T-cell (primary cell): ENCODE measurements at regions not wholly inside any gene's neighbourhood (a gene's known extent, or its start where the extent isn't known, plus 50 kb on each side); places are given as distances from the start of the nearest gene placed in this dataset.

Experiments used
- ATAC-seq, 4 experiments: fragments of 200-7000 bp in 3 of 4; fragments of 150-1000 bp in 1 of 4; cut with Tn5 transposase; replicated peaks in 1 of 4; 1 replicate in 3 of 4; 2 replicates in 1 of 4; pipeline ENCODE4 v1.10.0; 2021; ENCODE audit warnings: moderate library complexity in 3 of 4, mild to moderate bottlenecking in 2 of 4, moderate number of reproducible peaks in 1 of 4
- CTCF ChIA-PET, 2 donors: fragments of 300-600 bp; sonication (Branson Sonifier 250); formaldehyde crosslinking; loops; one replicate each; lab custom pipeline; 2022; ENCODE audit warnings: antibody characterized with exemption in 2 of 2; lab: Charles Lee
- POLR2A ChIA-PET, 2 donors: fragments of 300-600 bp; sonication (Branson Sonifier 250); formaldehyde crosslinking; loops; one replicate each; lab custom pipeline; 2022; ENCODE audit warnings: antibody characterized with exemption in 2 of 2; lab: Charles Lee
- DNase-seq, 35 experiments: peaks; one replicate each; pipeline versions ENCODE4 v3.0.0 to v3.0.0-alpha.2; 2013 to 2023
- H3K27ac ChIP-seq: one replicate; pipeline ENCODE4 v1.5.1; 2013; ENCODE audit warnings: low read length
- H3K27me3 ChIP-seq, 2 experiments: replicated peaks in 1 of 2; 1 replicate in 1 of 2; 2 replicates in 1 of 2; pipeline versions ENCODE4 v1.6.1 to v1.7.0; 2013; ENCODE audit warnings: low read length in 1 of 2, mixed read lengths in 1 of 2; ENCODE audit not compliant: control insufficient read depth in 2 of 2, insufficient read depth in 2 of 2; ENCODE audit errors: extremely low read depth in 1 of 2
- H3K36me3 ChIP-seq, 2 donors: 1 replicate in 1 of 2; 2 replicates in 1 of 2; pipeline versions ENCODE4 v1.6.1 to v1.7.0; 2013; ENCODE audit warnings: low read length in 1 of 2; ENCODE audit not compliant: control insufficient read depth in 2 of 2, insufficient read depth in 1 of 2; ENCODE audit errors: extremely low read depth in 1 of 2
- H3K4me1 ChIP-seq, 2 experiments: 1 replicate in 1 of 2; 2 replicates in 1 of 2; pipeline versions ENCODE4 v1.6.1 to v1.7.0; 2013; ENCODE audit warnings: low read length in 2 of 2, mixed read lengths in 1 of 2; ENCODE audit not compliant: insufficient read depth in 2 of 2, control insufficient read depth in 1 of 2; ENCODE audit errors: extremely low read depth in 1 of 2
- H3K4me3 ChIP-seq, 2 donors: 1 replicate in 1 of 2; 2 replicates in 1 of 2; pipeline versions ENCODE4 v1.5.1 to v1.7.0; 2013; ENCODE audit warnings: mild to moderate bottlenecking in 2 of 2, low read length in 1 of 2, moderate library complexity in 1 of 2; ENCODE audit not compliant: control insufficient read depth in 1 of 2; ENCODE audit errors: extremely low read depth in 1 of 2
- H3K9me3 ChIP-seq: 2 replicates; pipeline ENCODE4 v1.7.0; 2013
- H3K27ac Mint-ChIP-seq, 2 donors: one replicate each; pipeline ENCODE4 v1.8.0; 2020 to 2021; ENCODE audit warnings: mild to moderate bottlenecking in 2 of 2, mixed read lengths in 2 of 2
- H3K27me3 Mint-ChIP-seq, 2 donors: one replicate each; pipeline ENCODE4 v1.8.0; 2021 to 2022; ENCODE audit warnings: mixed read lengths in 2 of 2
- H3K36me3 Mint-ChIP-seq: one replicate; pipeline ENCODE4 v1.8.0; 2021; ENCODE audit warnings: mixed read lengths
- H3K4me1 Mint-ChIP-seq, 3 donors: one replicate each; pipeline ENCODE4 v1.8.0; 2020 to 2022; ENCODE audit warnings: mixed read lengths in 3 of 3, mild to moderate bottlenecking in 1 of 3
- H3K4me3 Mint-ChIP-seq, 3 donors: one replicate each; pipeline ENCODE4 v1.8.0; 2020 to 2022; ENCODE audit warnings: mild to moderate bottlenecking in 3 of 3, mixed read lengths in 3 of 3, moderate library complexity in 3 of 3
- H3K9me3 Mint-ChIP-seq, 3 donors: one replicate each; pipeline ENCODE4 v1.8.0; 2020 to 2022; ENCODE audit warnings: mixed read lengths in 3 of 3
- WGBS: methylation state at CpG from one replicate; pipeline ENCODE4 v1.1.5; 2013; ENCODE audit warnings: missing lambda C conversion rate; ENCODE audit not compliant: insufficient coverage; 5-methylcytosine and 5-hydroxymethylcytosine counted together

DNA sequence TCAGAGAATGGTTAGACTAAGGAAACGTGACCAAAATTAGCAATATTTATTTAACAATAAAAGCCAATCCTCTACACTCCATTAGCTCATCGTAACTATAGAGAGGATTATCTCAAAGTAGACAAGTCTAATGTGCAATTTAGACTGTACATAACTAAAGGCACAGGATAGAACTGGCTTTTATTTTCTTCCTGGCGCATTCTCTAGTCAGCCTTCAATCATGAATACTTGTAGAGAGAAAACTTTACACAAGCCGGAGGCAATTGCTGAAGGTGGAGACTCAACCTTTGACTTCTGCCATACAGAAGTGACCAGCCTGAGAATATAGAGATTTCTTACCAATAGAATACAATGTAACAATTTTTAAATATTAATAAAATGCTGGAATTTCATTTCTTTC lies 777.9 kb downstream of the LTN1 start:
- ChIA-PET POLR2A (no interaction called here), CTCF (no interaction called here)
- Histone ChIP-seq H3K4me1 (no peaks in the 10 kb centered on the region), H3K27ac (no peak overlapping the region), H3K9me3 (no peaks in the 10 kb centered on the region), H3K27me3 (no peaks in the 10 kb centered on the region), H3K36me3 (no peaks in the 10 kb centered on the region), H3K4me3 (no peak overlapping the region)
- Mint-ChIP-seq H3K9me3 (no peaks in the 10 kb centered on the region), H3K27ac (no peak overlapping the region), H3K4me1 (no peaks in the 10 kb centered on the region), H3K36me3 (no peaks in the 10 kb centered on the region), H3K4me3 (no peak overlapping the region), H3K27me3 (no peaks in the 10 kb centered on the region)
- no CpG with 5 or more reads among the region's 4 CpGs for WGBS
- ATAC-seq (no peak), DNase-seq (no peak)

DNA sequence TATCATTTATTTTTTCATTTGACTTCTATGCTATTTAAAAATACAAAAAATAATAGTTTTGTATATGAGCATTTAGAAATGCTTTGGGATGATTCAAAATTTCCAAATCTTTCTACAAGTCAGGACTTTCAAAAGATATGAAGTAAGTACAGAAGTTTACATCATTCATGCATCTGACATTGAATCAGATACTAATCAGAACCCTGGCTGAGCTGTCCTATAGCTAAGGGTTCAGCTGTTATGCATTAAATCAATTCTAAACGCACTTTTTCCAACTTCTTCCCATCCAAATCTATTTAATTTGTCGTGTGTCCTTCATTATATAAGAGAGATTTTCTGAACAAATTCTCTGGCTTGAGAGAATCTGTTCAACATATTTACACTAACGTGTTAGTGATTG lies 779.4 kb downstream of the LTN1 start:
- ChIA-PET POLR2A (no interaction called here), CTCF (no interaction called here)
- DNase-seq (no peak), ATAC-seq (no peak)
- no peak overlapping the region for H3K4me3 Mint-ChIP-seq
- no peaks in the 10 kb centered on the region for H3K27me3 Mint-ChIP-seq
- H3K9me3 ChIP-seq: no peaks in the 10 kb centered on the region
- no peaks in the 10 kb centered on the region for H3K36me3 Mint-ChIP-seq
- no CpG with 5 or more reads among the region's 3 CpGs for WGBS
- no peak overlapping the region for H3K4me3 ChIP-seq
- no peaks in the 10 kb centered on the region for H3K36me3 ChIP-seq
- no peak overlapping the region for H3K27ac Mint-ChIP-seq
- no peaks in the 10 kb centered on the region for H3K9me3 Mint-ChIP-seq
- H3K4me1 Mint-ChIP-seq: no peaks in the 10 kb centered on the region
- no peak overlapping the region for H3K27ac ChIP-seq
- no peaks in the 10 kb centered on the region for H3K27me3 ChIP-seq
- H3K4me1 ChIP-seq: no peaks in the 10 kb centered on the region

DNA sequence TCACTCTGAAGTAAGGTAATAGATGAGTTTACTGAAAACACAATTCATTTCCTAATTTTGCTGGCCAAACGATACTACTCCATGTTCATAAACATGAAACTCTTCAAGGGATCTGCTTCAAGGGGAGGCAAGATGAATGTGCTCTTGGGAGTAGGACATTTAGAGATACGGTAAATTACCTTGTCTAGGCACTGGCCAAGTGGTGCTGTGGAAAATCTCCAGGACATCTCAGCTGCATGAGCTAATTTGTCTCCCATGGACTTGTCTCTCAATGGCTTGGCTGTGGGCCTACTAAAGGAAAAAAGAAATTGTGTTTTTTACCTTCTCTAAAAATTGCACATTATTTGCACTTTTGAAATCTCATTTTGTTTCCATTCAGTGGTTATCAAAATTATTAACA lies 780.6 kb downstream of the LTN1 start:
- no peaks in the 10 kb centered on the region for H3K27me3 ChIP-seq
- H3K36me3 ChIP-seq: no peaks in the 10 kb centered on the region
- Mint-ChIP-seq H3K27me3 (no peaks in the 10 kb centered on the region), H3K4me3 (no peak overlapping the region), H3K36me3 (no peaks in the 10 kb centered on the region), H3K9me3 (no peaks in the 10 kb centered on the region), H3K27ac (no peak overlapping the region), H3K4me1 (no peaks in the 10 kb centered on the region)
- H3K4me1 ChIP-seq: no peaks in the 10 kb centered on the region
- no peaks in the 10 kb centered on the region for H3K9me3 ChIP-seq
- 67% methylated on average over 1 of the region's 2 CpGs for whole genome bisulfite sequencing
- H3K27ac ChIP-seq: no peak overlapping the region
- CTCF ChIA-PET: no interaction called here
- ATAC-seq (no peak), DNase-seq (no peak)
- no peak overlapping the region for H3K4me3 ChIP-seq
- POLR2A ChIA-PET: no interaction called here

DNA sequence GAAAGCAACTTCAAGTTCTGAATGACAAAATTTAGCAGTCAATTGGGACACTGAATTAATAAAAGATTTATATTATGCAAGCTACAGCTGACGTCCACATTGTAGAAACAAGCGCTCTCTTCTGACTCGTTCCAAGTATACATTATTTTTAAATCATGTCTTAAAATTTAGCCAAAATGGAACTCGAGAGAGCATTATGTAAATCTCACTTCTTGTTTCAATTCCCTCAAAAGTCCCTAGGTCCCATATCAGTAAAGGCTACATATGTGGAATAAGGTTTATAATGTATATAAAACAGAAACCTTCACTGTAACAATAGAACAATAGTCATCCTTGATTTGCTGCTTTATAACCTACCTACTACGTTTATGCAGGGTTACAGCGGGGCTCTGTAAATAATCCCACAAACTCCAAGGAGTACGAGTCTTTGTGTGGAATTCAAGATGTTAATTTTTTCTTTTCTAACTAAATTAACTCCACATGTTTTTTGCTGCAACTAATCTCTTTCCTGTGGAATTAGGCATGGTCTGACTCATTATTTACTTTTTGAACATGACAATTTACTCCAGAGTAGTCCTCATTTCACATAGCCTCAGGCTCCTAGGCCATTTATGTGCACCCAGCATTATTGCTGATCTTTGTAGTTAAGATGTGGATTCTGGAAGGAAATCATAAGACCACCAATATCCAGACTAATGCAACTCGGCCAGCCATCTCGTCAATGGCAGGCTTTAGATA lies 785.1 kb downstream of the LTN1 start:
- CTCF ChIA-PET: no interaction called here

DNA sequence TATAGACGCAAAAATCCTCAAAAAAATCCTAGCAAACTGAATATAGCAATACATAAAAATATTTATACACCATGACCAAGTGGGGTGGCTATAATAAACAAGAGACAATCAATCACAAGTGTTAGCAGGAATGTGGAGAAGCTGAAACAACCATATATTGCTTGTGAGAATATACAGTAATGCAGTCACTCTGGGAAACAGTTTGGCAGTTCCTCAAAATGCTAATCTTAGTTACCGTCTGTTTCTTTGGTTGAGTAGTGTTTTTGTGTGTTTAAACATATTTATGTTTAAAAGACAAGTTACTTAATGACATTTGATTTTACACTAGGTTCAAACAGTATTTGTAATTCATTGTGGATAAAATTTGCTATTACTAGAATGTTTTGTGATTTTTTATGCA lies 792.0 kb downstream of the LTN1 start:
- Histone ChIP-seq H3K4me3 (no peak overlapping the region), H3K4me1 (no peaks in the 10 kb centered on the region), H3K27ac (no peak overlapping the region), H3K36me3 (no peaks in the 10 kb centered on the region), H3K27me3 (no peaks in the 10 kb centered on the region), H3K9me3 (no peaks in the 10 kb centered on the region)
- no peak overlapping the region for H3K27ac Mint-ChIP-seq
- H3K27me3 Mint-ChIP-seq: no peaks in the 10 kb centered on the region
- H3K4me1 Mint-ChIP-seq: no peaks in the 10 kb centered on the region
- ChIA-PET POLR2A (no interaction called here), CTCF (no interaction called here)
- H3K4me3 Mint-ChIP-seq: no peak overlapping the region
- DNase-seq (no peak), ATAC-seq (no peak)
- no CpG with 5 or more reads among the region's 2 CpGs for WGBS
- no peaks in the 10 kb centered on the region for H3K36me3 Mint-ChIP-seq
- H3K9me3 Mint-ChIP-seq: peaks cover 0 to 15% (median 3%) of the 10 kb centered on the region in 3 donors

More for the DNA sequence above, 785.1 kb downstream of the LTN1 start:
- Mint-ChIP-seq H3K27me3 (no peaks in the 10 kb centered on the region), H3K4me1 (no peaks in the 10 kb centered on the region), H3K4me3 (no peak overlapping the region), H3K9me3 (peaks cover 0 to 10% (median 5%) of the 10 kb centered on the region in 3 donors), H3K36me3 (no peaks in the 10 kb centered on the region), H3K27ac (no peak overlapping the region)
- no peaks in the 10 kb centered on the region for H3K36me3 ChIP-seq
- no peaks in the 10 kb centered on the region for H3K9me3 ChIP-seq
- no CpG with 5 or more reads among the region's 9 CpGs for WGBS
- no peak overlapping the region for H3K4me3 ChIP-seq
- DNase-seq (no peak), ATAC-seq (no peak)
- no peaks in the 10 kb centered on the region for H3K4me1 ChIP-seq
- POLR2A ChIA-PET: no interaction called here
- no peaks in the 10 kb centered on the region for H3K27me3 ChIP-seq
- H3K27ac ChIP-seq: no peak overlapping the region

DNA sequence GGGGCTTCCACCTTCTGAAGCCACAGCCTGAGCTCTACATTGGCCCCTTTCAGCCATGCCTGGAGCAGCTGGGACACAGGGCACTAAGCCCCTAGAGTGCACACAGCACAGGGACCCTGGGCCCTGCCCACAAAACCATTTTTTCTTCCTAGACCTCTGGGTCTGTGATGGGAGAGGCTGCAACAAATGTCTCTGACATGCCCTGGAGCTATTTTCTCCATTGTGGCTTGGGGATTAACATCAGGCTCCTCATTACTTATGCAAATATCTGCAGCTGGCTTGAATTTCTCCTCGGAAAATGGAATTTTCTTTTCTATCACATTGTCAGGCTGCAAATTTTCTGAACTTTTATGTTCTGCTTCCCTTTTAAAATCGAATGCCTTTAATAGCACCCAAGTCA lies 795.7 kb downstream of the LTN1 start:
- ChIA-PET CTCF (no interaction called here), POLR2A (no interaction called here)
- no peaks in the 10 kb centered on the region for H3K27me3 Mint-ChIP-seq
- no peak for ATAC-seq
- Histone ChIP-seq H3K27me3 (no peaks in the 10 kb centered on the region), H3K9me3 (no peaks in the 10 kb centered on the region), H3K4me1 (no peaks in the 10 kb centered on the region), H3K36me3 (no peaks in the 10 kb centered on the region), H3K4me3 (no peak overlapping the region), H3K27ac (no peak overlapping the region)
- no peak overlapping the region for H3K27ac Mint-ChIP-seq
- DNase-seq: no peak
- no peaks in the 10 kb centered on the region for H3K36me3 Mint-ChIP-seq
- 77% methylated on average over 2 of the region's 2 CpGs for WGBS
- no peak overlapping the region for H3K4me3 Mint-ChIP-seq
- H3K9me3 Mint-ChIP-seq: peaks cover 9 to 18% (median 10%) of the 10 kb centered on the region in 3 donors
- no peaks in the 10 kb centered on the region for H3K4me1 Mint-ChIP-seq

DNA sequence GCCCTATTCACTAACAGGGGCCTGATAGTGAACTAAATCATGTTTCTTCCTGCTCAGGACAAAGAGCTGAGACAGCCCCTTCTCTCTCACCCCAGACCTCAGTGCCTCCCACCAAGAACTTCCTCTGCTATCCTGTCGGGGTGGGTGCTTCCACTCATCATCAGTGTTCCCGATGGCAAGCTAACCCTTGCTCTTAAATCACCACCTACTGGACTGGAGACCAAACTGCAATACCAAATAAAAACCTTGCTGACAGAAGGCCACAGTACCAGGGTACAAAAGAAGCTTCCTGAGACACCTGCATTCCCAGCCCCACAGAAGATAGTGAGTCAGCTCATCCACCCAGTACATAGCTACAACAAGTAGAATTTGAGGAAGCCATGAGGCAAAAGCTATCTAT lies 799.5 kb downstream of the LTN1 start:
- ATAC-seq (no peak), DNase-seq (no peak)
- Histone ChIP-seq H3K4me1 (no peaks in the 10 kb centered on the region), H3K36me3 (no peaks in the 10 kb centered on the region), H3K4me3 (no peak overlapping the region), H3K27me3 (no peaks in the 10 kb centered on the region), H3K27ac (no peak overlapping the region), H3K9me3 (no peaks in the 10 kb centered on the region)
- no peak overlapping the region for H3K4me3 Mint-ChIP-seq
- no peaks in the 10 kb centered on the region for H3K27me3 Mint-ChIP-seq
- H3K4me1 Mint-ChIP-seq: no peaks in the 10 kb centered on the region
- ChIA-PET CTCF (no interaction called here), POLR2A (no interaction called here)
- H3K36me3 Mint-ChIP-seq: no peaks in the 10 kb centered on the region
- H3K27ac Mint-ChIP-seq: no peak overlapping the region
- H3K9me3 Mint-ChIP-seq: peaks cover 9 to 18% (median 10%) of the 10 kb centered on the region in 3 donors
- 39% methylated on average over 2 of the region's 2 CpGs for WGBS
